ENCODE measurements at regions not wholly inside any gene's neighbourhood (a gene's known extent, or its start where the extent isn't known, plus 50 kb on each side); places are given as distances from the start of the nearest gene placed in this dataset.

DNA sequence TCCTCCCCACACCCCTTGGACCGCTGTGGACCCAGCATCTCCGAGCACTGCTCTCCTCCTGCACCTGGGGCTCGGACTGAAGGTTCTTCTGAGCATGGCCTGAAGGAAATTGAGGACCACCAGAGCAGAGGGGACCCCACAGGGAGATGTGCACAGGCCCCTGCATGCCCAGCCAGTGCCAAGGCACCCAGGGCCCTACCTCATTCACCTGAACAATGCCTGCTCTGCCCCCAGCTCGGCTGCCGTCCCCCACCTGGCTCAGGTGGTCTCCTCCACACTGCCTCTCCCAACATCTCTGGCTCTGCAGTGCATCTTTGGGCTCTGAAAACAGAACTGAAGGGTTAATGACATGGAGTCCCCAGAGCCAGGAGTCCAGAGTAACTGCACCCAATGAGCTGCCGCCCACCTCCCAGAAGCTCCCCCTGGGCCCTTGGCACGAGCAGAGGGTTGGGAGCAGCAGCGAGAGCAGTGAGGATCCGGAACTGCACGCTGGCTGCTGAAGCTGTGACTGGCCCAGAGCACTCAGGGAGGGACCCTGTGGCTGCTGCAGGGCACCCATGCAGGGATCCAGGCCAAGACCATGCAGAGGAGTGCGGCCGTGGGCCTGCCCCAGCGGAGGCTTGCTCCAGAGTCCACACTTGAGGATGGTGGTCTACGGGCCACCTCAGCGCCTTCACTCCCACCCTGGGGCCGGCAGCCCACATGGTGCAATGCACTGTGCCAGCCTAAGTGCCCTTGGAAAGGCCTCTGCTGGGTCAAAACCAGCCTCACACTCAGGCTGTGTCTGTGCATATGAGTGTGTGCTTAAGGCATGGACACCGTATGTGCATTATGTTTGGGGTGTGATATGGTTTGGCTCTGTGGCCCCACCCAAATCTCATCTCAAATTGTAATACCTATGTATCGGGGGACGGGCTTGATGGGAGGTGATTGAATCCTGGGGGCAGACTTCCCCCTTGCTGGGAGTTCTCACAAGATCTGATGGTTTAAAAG, 686.1 kb downstream of the TBC1D22A start:
- Histone ChIP-seq H3K4me2 (ENCODE audit: low read depth, low read length, poor library complexity, severe bottlenecking) (no peak overlapping the region), H3K4me1 (ENCODE audit: insufficient read depth, low read length, poor library complexity, severe bottlenecking) (no peaks in the 10 kb centered on the region), H3K9me2 (replicated peaks; ENCODE audit: low read depth, low read length) (no peaks in the 10 kb centered on the region), H3K9me3 (ENCODE audit: insufficient read depth, low read depth, low read length) (peaks cover 12% of the 10 kb centered on the region; the same call in 1 of the 2 replicates), H4K20me1 (ENCODE audit: insufficient read depth, low read length, poor library complexity, severe bottlenecking) (no peaks in the 10 kb centered on the region), H3K9ac (ENCODE audit: low read depth, low read length, poor library complexity, severe bottlenecking) (no peak overlapping the region), H3F3A (ENCODE audit: low read depth) (no peaks in the 10 kb centered on the region), H2AFZ (ENCODE audit: low read length) (no peak overlapping the region), H3K79me2 (ENCODE audit: insufficient read depth, low read length) (no peaks in the 10 kb centered on the region), H3K36me3 (ENCODE audit: insufficient read depth, low read length) (no peaks in the 10 kb centered on the region), H3K4me3 (ENCODE audit: low read length, poor library complexity, severe bottlenecking) (no peak overlapping the region), H3K27me3 (ENCODE audit: insufficient read depth, low read length, poor library complexity, severe bottlenecking) (no peaks in the 10 kb centered on the region)
- TF ChIP-seq EZH2phosphoT487 (IDR thresholded peaks at IDR 0.05; ENCODE audit: borderline replicate concordance) = no peak
- TF ChIP-seq, protein P1, sequence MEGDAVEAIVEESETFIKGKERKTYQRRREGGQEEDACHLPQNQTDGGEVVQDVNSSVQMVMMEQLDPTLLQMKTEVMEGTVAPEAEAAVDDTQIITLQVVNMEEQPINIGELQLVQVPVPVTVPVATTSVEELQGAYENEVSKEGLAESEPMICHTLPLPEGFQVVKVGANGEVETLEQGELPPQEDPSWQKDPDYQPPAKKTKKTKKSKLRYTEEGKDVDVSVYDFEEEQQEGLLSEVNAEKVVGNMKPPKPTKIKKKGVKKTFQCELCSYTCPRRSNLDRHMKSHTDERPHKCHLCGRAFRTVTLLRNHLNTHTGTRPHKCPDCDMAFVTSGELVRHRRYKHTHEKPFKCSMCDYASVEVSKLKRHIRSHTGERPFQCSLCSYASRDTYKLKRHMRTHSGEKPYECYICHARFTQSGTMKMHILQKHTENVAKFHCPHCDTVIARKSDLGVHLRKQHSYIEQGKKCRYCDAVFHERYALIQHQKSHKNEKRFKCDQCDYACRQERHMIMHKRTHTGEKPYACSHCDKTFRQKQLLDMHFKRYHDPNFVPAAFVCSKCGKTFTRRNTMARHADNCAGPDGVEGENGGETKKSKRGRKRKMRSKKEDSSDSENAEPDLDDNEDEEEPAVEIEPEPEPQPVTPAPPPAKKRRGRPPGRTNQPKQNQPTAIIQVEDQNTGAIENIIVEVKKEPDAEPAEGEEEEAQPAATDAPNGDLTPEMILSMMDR (conservative IDR thresholded peaks at IDR 0.05; ENCODE audit: low read length) = no peak

DNA sequence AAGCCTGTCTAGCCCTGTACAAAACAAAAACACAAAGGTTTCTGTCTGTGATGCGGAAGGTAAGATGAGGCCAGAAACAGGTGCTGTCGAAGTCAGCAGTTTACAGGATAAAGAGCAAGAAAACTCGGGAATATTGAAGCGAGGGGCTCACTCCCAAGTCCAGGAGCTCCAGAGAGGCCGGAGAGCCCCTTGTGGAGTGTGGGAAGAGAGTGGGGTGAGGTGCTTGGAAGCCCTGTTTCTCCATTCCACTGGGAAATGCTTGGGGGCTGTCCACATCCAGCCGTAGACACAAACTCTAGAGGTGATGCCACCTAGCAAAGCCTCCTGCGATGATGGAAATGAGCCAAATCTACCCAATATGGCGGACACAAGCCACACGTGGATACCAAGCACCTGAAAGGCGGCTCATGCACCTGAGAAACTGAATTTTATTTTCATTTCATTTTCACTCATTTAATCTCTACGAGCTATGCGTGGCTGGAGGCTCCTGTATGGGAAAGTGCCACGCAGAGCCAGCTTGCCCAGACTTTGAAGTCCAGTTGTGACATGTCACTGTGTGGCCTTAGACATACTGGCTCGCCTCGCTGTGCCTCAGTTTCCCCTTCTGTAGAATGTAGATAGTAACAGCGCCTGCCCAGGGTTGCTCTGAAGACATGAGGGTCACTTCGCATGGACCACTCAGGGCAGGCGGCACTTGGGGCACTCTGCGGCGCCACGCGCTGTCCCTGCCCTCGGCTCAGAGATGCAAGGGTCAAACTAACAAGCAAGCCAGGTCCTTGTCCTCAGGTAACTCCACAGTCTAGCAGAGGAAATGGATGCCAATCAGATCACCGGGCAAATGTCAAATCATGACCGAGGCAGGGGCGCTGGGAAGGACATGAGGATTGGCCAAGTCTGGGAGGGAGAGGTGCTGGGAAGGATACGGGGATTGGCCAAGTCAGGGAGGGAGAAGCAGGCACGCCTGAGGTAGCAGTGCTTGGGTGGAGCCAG, 684.7 kb downstream of the TBC1D22A start:
- H3K36me3 ChIP-seq (ENCODE audit: insufficient read depth, low read length) = no peaks in the 10 kb centered on the region
- no peaks in the 10 kb centered on the region for H3F3A ChIP-seq (ENCODE audit: low read depth)
- H3K4me3 ChIP-seq (ENCODE audit: low read length, poor library complexity, severe bottlenecking) = no peak overlapping the region
- H4K20me1 ChIP-seq (ENCODE audit: insufficient read depth, low read length, poor library complexity, severe bottlenecking) = no peaks in the 10 kb centered on the region
- H3K4me1 ChIP-seq (ENCODE audit: insufficient read depth, low read length, poor library complexity, severe bottlenecking) = no peaks in the 10 kb centered on the region
- no peak overlapping the region for H2AFZ ChIP-seq (ENCODE audit: low read length)
- no peaks in the 10 kb centered on the region for H3K9me2 ChIP-seq (replicated peaks; ENCODE audit: low read depth, low read length)
- no peak overlapping the region for H3K4me2 ChIP-seq (ENCODE audit: low read depth, low read length, poor library complexity, severe bottlenecking)
- peaks cover 12% of the 10 kb centered on the region; the same call in 1 of the 2 replicates for H3K9me3 ChIP-seq (ENCODE audit: insufficient read depth, low read depth, low read length)
- no peaks in the 10 kb centered on the region for H3K79me2 ChIP-seq (ENCODE audit: insufficient read depth, low read length)
- TF ChIP-seq, protein P1 (conservative IDR thresholded peaks at IDR 0.05; ENCODE audit: low read length) = no peak
- no peak for TF ChIP-seq EZH2phosphoT487 (IDR thresholded peaks at IDR 0.05; ENCODE audit: borderline replicate concordance)
- no peak overlapping the region for H3K9ac ChIP-seq (ENCODE audit: low read depth, low read length, poor library complexity, severe bottlenecking)
- H3K27me3 ChIP-seq (ENCODE audit: insufficient read depth, low read length, poor library complexity, severe bottlenecking) = no peaks in the 10 kb centered on the region

DNA sequence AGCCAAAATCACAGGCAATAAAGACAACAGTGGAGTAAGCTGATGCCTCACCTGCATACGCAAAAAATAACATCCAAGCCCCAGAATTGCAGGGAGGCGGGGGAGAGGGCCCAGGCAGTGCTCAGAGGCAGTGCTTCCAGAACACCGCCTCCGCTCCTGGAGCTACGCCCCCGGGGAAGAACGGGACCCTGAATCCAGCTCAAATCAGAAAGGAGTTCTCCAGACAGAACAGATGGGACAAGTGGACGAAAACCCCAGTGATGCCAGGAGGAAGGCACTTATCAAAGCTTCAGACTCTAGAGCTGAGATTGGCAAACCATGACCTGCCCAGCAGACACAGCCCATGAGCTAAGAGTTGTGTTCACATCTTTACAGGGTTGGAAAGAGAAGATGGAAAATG, 683.9 kb downstream of the TBC1D22A start:
- H3K4me3 ChIP-seq (ENCODE audit: low read length, poor library complexity, severe bottlenecking) = no peak overlapping the region
- no peak overlapping the region for H3K9ac ChIP-seq (ENCODE audit: low read depth, low read length, poor library complexity, severe bottlenecking)
- no peaks in the 10 kb centered on the region for H4K20me1 ChIP-seq (ENCODE audit: insufficient read depth, low read length, poor library complexity, severe bottlenecking)
- no peak overlapping the region for H2AFZ ChIP-seq (ENCODE audit: low read length)
- no peaks in the 10 kb centered on the region for H3F3A ChIP-seq (ENCODE audit: low read depth)
- H3K27me3 ChIP-seq (ENCODE audit: insufficient read depth, low read length, poor library complexity, severe bottlenecking) = no peaks in the 10 kb centered on the region
- peaks cover 12% of the 10 kb centered on the region; the same call in 1 of the 2 replicates for H3K9me3 ChIP-seq (ENCODE audit: insufficient read depth, low read depth, low read length)
- no peak overlapping the region for H3K4me2 ChIP-seq (ENCODE audit: low read depth, low read length, poor library complexity, severe bottlenecking)
- H3K9me2 ChIP-seq (replicated peaks; ENCODE audit: low read depth, low read length) = no peaks in the 10 kb centered on the region
- no peaks in the 10 kb centered on the region for H3K36me3 ChIP-seq (ENCODE audit: insufficient read depth, low read length)
- H3K79me2 ChIP-seq (ENCODE audit: insufficient read depth, low read length) = no peaks in the 10 kb centered on the region
- TF ChIP-seq, protein P1 (conservative IDR thresholded peaks at IDR 0.05; ENCODE audit: low read length) = no peak
- H3K4me1 ChIP-seq (ENCODE audit: insufficient read depth, low read length, poor library complexity, severe bottlenecking) = no peaks in the 10 kb centered on the region
